ENCODE measurements at regions not wholly inside any gene's neighbourhood (a gene's known extent, or its start where the extent isn't known, plus 50 kb on each side); places are given as distances from the start of the nearest gene placed in this dataset.
"Not testable (repeated sequence)": the region's sequence is repeated elsewhere in the genome, so short reads cannot be mapped to it uniquely, and the experiment has no call there.

DNA sequence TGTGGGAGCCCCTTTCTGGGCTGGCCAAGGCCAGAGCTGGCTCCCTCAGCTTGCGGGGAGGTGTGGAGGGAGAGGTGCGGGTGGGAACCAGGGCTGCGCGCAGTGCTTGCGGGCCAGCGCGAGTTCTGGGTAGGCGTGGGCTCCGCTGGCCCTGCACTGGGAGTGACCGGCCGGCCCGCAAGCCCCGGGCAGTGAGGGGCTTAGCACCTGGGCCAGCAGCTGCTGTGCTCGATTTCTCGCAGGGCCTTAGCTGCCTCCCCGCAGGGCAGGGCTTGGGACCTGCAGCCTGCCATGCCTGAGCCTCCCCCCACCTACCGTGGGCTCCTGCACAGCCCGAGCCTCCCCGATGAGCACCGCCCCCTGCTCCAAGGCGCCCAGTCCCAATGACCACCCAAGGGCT lies 56.0 kb upstream of the CACNA2D1 start:
- TF ChIP-seq, protein P1, sequence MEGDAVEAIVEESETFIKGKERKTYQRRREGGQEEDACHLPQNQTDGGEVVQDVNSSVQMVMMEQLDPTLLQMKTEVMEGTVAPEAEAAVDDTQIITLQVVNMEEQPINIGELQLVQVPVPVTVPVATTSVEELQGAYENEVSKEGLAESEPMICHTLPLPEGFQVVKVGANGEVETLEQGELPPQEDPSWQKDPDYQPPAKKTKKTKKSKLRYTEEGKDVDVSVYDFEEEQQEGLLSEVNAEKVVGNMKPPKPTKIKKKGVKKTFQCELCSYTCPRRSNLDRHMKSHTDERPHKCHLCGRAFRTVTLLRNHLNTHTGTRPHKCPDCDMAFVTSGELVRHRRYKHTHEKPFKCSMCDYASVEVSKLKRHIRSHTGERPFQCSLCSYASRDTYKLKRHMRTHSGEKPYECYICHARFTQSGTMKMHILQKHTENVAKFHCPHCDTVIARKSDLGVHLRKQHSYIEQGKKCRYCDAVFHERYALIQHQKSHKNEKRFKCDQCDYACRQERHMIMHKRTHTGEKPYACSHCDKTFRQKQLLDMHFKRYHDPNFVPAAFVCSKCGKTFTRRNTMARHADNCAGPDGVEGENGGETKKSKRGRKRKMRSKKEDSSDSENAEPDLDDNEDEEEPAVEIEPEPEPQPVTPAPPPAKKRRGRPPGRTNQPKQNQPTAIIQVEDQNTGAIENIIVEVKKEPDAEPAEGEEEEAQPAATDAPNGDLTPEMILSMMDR (IDR thresholded peaks at IDR 0.05), result not testable (repeated sequence)
- TF ChIP-seq POLR2A (IDR thresholded peaks at IDR 0.05), result not testable (repeated sequence)
